Stimulated activated CD8-positive, alpha-beta memory T cell treated with anti-CD3 and anti-CD28 coated beads, Interleukin-15, amount 100 ng/mL, for 24 hours (primary cell): ENCODE measurements at regions not wholly inside any gene's neighbourhood (a gene's known extent, or its start where the extent isn't known, plus 50 kb on each side); places are given as distances from the start of the nearest gene placed in this dataset.
"Not testable (repeated sequence)": the region's sequence is repeated elsewhere in the genome, so short reads cannot be mapped to it uniquely, and the experiment has no call there.

Source experiments
- DNase-seq: peaks from one replicate; pipeline ENCODE4 v3.0.0-alpha.2; 2020; ENCODE audit warnings: low read depth

- no peak for DNase-seq
Observed at GRCh38 chr1:213531369-213532310, 456.1 kb upstream of the PROX1 start.

- no peak for DNase-seq
Observed at GRCh38 chr1:213533125-213533524, 454.6 kb upstream of the PROX1 start.

- no peak for DNase-seq
Observed at GRCh38 chr1:213535679-213536078, 452.1 kb upstream of the PROX1 start.

- no peak for DNase-seq
Observed at GRCh38 chr1:213538251-213538650, 449.5 kb upstream of the PROX1 start.

- DNase-seq, result no peak
Observed at GRCh38 chr1:213539464-213539863, 448.3 kb upstream of the PROX1 start.

- DNase-seq, result no peak
Observed at GRCh38 chr1:213541641-213542040, 446.1 kb upstream of the PROX1 start.

GRCh38 chr1:213545181-213545580 lies 442.6 kb upstream of the PROX1 start:
- DNase-seq, result not testable (repeated sequence)

- no peak for DNase-seq
Observed at GRCh38 chr1:213549982-213550381, 437.8 kb upstream of the PROX1 start.

GRCh38 chr1:213550804-213551203 lies 437.0 kb upstream of the PROX1 start:
- DNase-seq, result no peak

GRCh38 chr1:213552045-213552444 lies 435.7 kb upstream of the PROX1 start:
- no peak for DNase-seq

- no peak for DNase-seq
Observed at GRCh38 chr1:213560226-213560625, 427.5 kb upstream of the PROX1 start.

- DNase-seq, result no peak
Observed at GRCh38 chr1:213561870-213562269, 425.9 kb upstream of the PROX1 start.

GRCh38 chr1:213564215-213564659 lies 423.5 kb upstream of the PROX1 start:
- DNase-seq, result no peak

GRCh38 chr1:213568929-213569815 lies 418.6 kb upstream of the PROX1 start:
- DNase-seq, result no peak

GRCh38 chr1:213569816-213570150 lies 418.0 kb upstream of the PROX1 start:
- DNase-seq, result no peak

- no peak for DNase-seq
Observed at GRCh38 chr1:213570487-213570886, 417.3 kb upstream of the PROX1 start.

- DNase-seq, result no peak
Observed at GRCh38 chr1:213571419-213571818, 416.4 kb upstream of the PROX1 start.

GRCh38 chr1:213571843-213572242 lies 415.9 kb upstream of the PROX1 start:
- no peak for DNase-seq

- DNase-seq, result no peak
Observed at GRCh38 chr1:213572912-213573647, 414.7 kb upstream of the PROX1 start.

- DNase-seq, result no peak
Observed at GRCh38 chr1:213573648-213574009, 414.1 kb upstream of the PROX1 start.

GRCh38 chr1:213582976-213583567 lies 404.7 kb upstream of the PROX1 start:
- no peak for DNase-seq

GRCh38 chr1:213584272-213584671 lies 403.5 kb upstream of the PROX1 start:
- DNase-seq, result no peak
